ENCODE measurements at regions not wholly inside any gene's neighbourhood (a gene's known extent, or its start where the extent isn't known, plus 50 kb on each side); places are given as distances from the start of the nearest gene placed in this dataset.

- Mint-ChIP-seq H3K36me3 (ENCODE audit: low read depth) (no peaks in the 10 kb centered on the region; the same call in 1 of the 2 replicates), H3K4me3 (no peak overlapping the region), H3K27me3 (ENCODE audit: insufficient read depth) (0 out of 2 replicates have a peak, but pooled peaks cover 2% of the 10 kb centered on the region), H3K9me3 (peaks cover 46% of the 10 kb centered on the region), H3K4me1 (ENCODE audit: low read depth) (no peaks in the 10 kb centered on the region), H3K27ac (no peak overlapping the region)
- TF ChIP-seq CTCF (IDR thresholded peaks at IDR 0.05), result no peak
- no peak for DNase-seq
Observed at GRCh38 chr5:4017076-4017803, 421.6 kb downstream of the IRX1 start.

- Mint-ChIP-seq H3K36me3 (ENCODE audit: low read depth) (no peaks in the 10 kb centered on the region; the same call in 1 of the 2 replicates), H3K9me3 (peaks cover 46% of the 10 kb centered on the region), H3K27ac (no peak overlapping the region), H3K27me3 (ENCODE audit: insufficient read depth) (0 out of 2 replicates have a peak, but pooled peaks cover 2% of the 10 kb centered on the region), H3K4me1 (ENCODE audit: low read depth) (no peaks in the 10 kb centered on the region), H3K4me3 (no peak overlapping the region)
- no peak for DNase-seq
- TF ChIP-seq CTCF (IDR thresholded peaks at IDR 0.05), result no peak
Observed at GRCh38 chr5:4018007-4018406, 422.4 kb downstream of the IRX1 start.

- DNase-seq, result no peak
- TF ChIP-seq CTCF (IDR thresholded peaks at IDR 0.05), result no peak
- H3K9me3 Mint-ChIP-seq, result peaks cover 52% of the 10 kb centered on the region
- 0 out of 2 replicates have a peak, but pooled peaks cover 2% of the 10 kb centered on the region for H3K27me3 Mint-ChIP-seq (ENCODE audit: insufficient read depth)
- H3K4me3 Mint-ChIP-seq, result no peak overlapping the region
- H3K4me1 Mint-ChIP-seq (ENCODE audit: low read depth), result no peaks in the 10 kb centered on the region
- H3K36me3 Mint-ChIP-seq (ENCODE audit: low read depth), result no peaks in the 10 kb centered on the region
- H3K27ac Mint-ChIP-seq, result peak overlapping the region; percentile 30; the same call in 1 of the 2 replicates
Observed at GRCh38 chr5:4019009-4019769, 423.6 kb downstream of the IRX1 start.

- Mint-ChIP-seq H3K4me3 (no peak overlapping the region), H3K9me3 (peaks cover 57% of the 10 kb centered on the region), H3K4me1 (ENCODE audit: low read depth) (no peaks in the 10 kb centered on the region), H3K27me3 (ENCODE audit: insufficient read depth) (no peaks in the 10 kb centered on the region), H3K36me3 (ENCODE audit: low read depth) (no peaks in the 10 kb centered on the region), H3K27ac (peak overlapping the region; percentile 7; the same call in 1 of the 2 replicates)
- no peak for TF ChIP-seq CTCF (IDR thresholded peaks at IDR 0.05)
- no peak for DNase-seq
Observed at GRCh38 chr5:4019841-4020240, 424.2 kb downstream of the IRX1 start.

GRCh38 chr5:4020400-4020799 is 424.8 kb downstream of the IRX1 start:
- H3K9me3 Mint-ChIP-seq, result peaks cover 57% of the 10 kb centered on the region

More at GRCh38 chr5:4020400-4020799, 424.8 kb downstream of the IRX1 start:
- no peak for DNase-seq
- Mint-ChIP-seq H3K4me1 (ENCODE audit: low read depth) (no peaks in the 10 kb centered on the region), H3K27ac (no peak overlapping the region), H3K4me3 (no peak overlapping the region), H3K36me3 (ENCODE audit: low read depth) (no peaks in the 10 kb centered on the region), H3K27me3 (ENCODE audit: insufficient read depth) (no peaks in the 10 kb centered on the region)
- no peak for TF ChIP-seq CTCF (IDR thresholded peaks at IDR 0.05)
